Pons (tissue), 1 donor: ENCODE measurements at regions not wholly inside any gene's neighbourhood (a gene's known extent, or its start where the extent isn't known, plus 50 kb on each side); places are given as distances from the start of the nearest gene placed in this dataset.

Experiments
- DNase-seq: peaks from one replicate; pipeline ENCODE4 v3.0.0-alpha.2; 2016; ENCODE audit warnings: low spot score

- no peak for DNase-seq
Measured at GRCh38 chr16:35642322-35642835, 2183.0 kb downstream of the TP53TG3F start.

GRCh38 chr16:35651841-35652240, 2192.4 kb downstream of the TP53TG3F start:
- no peak for DNase-seq

GRCh38 chr16:35664091-35664693, 2204.8 kb downstream of the TP53TG3F start:
- no peak for DNase-seq

GRCh38 chr16:35685085-35685484, 2225.7 kb downstream of the TP53TG3F start:
- no peak for DNase-seq

DNA sequence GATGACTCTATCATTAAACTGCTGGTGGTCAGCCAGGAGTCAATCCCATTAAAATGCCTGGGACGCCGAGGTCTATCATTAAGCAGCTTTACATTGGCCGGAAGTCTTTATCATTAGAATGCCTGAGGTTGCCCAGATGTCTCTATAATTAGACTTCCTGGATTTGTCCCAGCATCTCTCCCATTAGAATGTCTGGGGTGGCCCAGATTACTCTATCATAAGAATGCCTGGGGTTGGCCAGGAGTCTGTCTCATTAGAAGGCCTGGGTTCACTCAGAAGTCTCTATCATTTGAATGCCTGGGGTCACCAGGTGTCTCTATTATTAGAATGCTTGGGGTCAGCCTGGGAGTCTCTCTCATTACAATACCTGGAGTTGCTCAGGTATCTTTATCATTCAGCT, 2227.2 kb downstream of the TP53TG3F start:
- no peak for DNase-seq

DNA sequence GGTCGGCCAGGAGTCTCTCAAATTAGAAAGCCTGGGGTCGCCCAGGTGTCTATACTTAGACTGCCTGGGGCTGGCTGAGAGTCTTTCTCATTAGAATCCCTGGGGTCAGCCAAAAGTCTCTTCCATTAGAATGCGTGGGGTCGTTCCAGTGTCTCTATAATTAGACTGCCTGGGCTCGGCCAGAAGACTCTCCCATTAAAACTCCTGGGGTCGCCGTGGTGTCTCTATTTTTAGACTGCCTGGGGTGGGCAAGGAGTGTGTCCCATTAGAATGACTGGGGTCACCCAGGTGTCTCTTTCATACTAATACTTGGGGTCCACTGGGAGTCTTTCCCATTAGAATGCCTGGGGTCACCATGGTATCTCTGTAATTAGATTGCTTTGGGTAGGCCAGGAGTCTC, 2227.7 kb downstream of the TP53TG3F start:
- DNase-seq, result no peak

- DNase-seq, result no peak
Measured at GRCh38 chr16:35687781-35688180, 2228.4 kb downstream of the TP53TG3F start.

- DNase-seq, result no peak
Measured at GRCh38 chr16:35689764-35690163, 2230.4 kb downstream of the TP53TG3F start.

DNA sequence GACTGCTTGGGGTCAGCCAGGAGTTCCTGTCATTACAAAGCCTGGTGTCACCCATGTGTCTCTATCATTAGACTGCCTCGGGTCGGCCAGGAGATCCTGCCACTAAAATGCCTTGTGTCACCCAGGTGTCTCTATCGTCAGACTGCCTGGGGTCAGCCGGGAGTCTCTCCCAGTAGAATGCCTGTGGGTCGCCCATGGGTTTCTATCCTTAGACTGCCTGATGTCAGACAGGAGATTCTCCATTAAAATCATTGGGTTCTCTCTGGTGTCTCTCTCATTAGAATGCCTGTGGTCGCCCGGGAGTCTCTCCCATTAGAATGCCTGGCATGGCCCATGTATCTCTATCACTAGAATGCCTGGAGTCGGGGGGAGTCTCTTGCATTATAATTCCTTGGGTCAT, 2231.0 kb downstream of the TP53TG3F start:
- no peak for DNase-seq

- no peak for DNase-seq
Measured at GRCh38 chr16:35691057-35691456, 2231.6 kb downstream of the TP53TG3F start.

GRCh38 chr16:35692824-35693223, 2233.4 kb downstream of the TP53TG3F start:
- no peak for DNase-seq

GRCh38 chr16:35706901-35707300, 2247.5 kb downstream of the TP53TG3F start:
- no peak for DNase-seq

DNA sequence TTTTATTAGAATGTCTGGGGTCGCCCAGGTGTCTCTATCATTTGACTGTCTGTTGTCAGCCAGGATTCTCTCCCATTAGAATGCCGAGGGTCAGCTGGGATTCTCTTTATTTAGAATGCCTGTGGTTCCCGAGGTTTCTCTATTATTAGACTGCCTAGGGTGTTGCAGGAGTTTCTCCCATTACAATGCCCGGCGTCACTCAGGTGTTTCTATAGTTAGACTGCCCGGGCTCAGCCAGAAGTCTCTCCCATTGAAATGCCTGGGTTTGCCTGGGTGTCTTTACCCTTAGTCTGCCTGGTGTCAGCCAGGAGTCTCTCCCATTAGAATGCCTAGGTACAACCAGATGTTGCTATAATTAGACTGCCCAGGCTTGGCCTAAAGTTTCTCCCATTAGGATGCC, 2252.0 kb downstream of the TP53TG3F start:
- no peak for DNase-seq

GRCh38 chr16:35711958-35712357, 2252.5 kb downstream of the TP53TG3F start:
- no peak for DNase-seq

DNA sequence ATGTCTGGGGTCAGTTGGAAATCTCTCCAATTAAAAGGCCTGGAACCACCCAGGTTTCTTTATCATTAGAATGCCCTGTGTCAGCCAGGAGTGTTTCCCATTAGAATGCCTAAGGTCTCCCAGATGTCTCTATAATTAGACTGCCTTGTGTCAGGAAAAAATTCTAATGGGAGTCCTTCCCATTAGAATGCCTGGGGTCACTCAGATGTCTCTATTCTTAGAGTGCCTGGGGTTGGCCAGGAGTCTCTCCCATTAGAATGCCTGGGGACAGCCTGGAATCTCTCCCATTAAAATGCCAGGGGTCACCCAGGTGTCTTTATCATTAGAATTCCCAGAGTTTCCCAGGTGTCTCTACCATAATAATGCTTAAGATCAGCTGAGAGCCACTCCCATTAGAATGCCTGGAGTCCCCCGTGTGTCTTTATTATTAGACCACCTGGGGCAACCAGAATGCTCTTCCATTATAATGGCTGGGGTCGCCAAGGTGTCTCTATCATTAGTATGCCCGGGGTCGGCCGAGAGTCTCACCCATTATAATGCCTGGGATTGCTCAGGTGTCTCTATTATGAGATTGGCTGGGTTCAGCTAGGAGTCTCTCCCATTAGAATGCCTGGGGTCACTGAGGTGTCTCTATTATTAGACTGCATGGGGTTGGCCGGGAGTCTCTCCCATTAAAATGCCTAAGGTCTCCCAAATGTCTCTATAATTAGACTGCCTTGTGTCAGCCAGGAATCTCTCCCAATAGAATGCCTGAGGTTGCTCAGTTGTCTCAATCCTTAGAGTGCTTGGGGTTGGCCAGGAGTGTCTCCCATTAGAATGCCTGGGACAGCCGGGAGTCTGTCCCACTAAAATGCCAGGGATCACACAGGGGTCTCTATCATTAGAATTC, 2254.6 kb downstream of the TP53TG3F start:
- no peak for DNase-seq

- DNase-seq, result no peak
Measured at GRCh38 chr16:35714665-35715064, 2255.3 kb downstream of the TP53TG3F start.

DNA sequence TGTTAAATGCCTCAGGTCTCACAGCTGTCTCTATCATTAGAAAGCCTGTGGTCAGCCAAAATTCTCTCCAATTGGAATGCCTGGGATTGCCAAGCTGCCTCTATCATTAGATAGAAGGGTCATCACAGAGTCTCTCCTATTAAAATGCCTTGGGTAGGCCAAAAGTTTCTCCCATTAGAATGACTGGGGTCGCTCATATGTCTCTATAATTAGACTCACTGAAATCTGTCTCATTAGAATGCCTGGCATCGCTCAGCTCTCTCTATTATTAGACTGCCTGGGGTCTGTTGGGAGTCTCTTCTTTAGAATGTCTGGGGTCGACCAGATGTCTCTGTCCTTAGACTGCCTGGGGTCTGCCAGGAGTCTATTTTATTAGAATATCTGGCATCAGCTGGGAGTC, 2265.1 kb downstream of the TP53TG3F start:
- no peak for DNase-seq

DNA sequence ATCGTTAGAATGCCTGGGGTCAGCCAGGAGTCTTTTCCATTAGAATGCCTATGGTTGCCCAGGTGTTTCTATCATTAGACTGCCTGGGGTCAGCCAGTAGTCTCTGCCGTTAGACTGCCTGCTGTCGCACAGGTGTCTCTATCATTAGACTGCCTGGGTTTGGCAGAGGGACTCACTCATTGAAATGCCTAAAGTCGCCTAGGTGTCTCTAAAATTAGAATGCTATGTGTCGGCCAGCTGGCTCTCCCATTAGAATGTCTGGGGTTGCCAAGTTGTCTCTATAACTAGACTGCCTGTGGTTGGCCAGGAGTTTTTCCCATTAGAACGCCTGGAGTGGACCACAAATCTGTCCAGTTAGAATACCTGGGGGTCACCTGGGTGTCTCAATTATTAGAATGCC, 2266.5 kb downstream of the TP53TG3F start:
- DNase-seq, result peak; percentile 3

GRCh38 chr16:35730251-35730650, 2270.8 kb downstream of the TP53TG3F start:
- DNase-seq, result no peak

GRCh38 chr16:35731341-35732040, 2272.1 kb downstream of the TP53TG3F start:
- no peak for DNase-seq

DNA sequence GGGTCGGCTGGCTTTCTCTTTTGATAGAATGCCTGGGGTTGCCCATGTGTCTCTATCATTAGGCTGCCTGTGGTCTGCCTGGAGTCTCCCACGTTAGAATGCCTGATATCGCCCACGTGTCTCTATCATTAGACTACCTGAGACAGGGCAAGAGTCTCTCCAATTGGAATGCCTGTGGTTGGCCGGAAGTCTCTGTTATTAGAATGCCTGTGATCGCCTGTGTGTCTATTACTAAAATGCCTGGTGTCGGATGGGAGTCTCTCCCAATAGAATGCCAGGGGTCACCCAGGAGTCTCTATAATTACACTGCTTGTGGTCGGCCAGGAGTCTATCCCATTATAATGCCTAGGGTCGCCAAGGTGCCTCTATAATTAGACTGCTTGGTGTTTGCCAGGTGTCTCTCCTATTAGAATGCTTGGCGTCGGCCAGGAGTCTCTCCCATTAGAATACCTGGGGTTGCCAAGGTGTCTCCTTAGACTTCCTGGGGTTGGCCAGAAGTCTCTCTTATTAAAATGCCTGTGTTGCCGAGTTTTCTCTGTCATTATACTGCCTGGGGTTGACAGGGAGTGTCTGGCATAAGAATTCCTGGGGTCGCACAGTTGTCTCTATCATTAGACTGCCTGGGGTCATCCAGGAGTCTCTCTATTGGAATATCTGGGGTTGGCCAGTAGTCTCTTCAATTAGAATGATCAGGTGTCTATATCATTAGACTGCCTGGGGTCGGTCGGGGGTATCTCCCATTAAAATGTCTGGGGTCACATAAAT, 2272.8 kb downstream of the TP53TG3F start:
- DNase-seq, result no peak
